Fibroblast of gingiva (primary cell): ENCODE measurements at regions not wholly inside any gene's neighbourhood (a gene's known extent, or its start where the extent isn't known, plus 50 kb on each side); places are given as distances from the start of the nearest gene placed in this dataset.

ENCODE experiments used
- DNase-seq: peaks from one replicate; pipeline ENCODE4 v3.0.0-alpha.2; 2011; ENCODE audit warnings: low read depth

DNA sequence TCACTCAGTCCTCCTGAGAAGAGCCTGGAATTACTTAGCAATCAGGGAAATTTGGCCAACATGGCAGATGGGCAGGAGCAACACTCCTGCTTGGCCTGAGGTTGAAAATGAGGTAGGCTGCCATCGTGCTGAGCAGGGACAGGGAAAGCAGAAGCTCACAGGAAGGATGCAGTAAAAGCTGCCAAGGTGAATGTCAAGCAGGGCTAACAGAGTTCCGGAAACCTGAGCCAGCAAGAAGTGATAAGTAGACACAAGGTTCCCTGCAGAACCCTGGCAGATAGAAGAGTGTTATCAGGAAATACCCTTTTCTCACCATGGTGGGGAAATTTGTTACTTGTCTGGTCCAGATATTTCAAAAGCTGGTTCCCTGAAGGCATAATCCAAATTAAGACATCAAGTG, 454.3 kb upstream of the MEX3C start:
- no peak for DNase-seq

DNA sequence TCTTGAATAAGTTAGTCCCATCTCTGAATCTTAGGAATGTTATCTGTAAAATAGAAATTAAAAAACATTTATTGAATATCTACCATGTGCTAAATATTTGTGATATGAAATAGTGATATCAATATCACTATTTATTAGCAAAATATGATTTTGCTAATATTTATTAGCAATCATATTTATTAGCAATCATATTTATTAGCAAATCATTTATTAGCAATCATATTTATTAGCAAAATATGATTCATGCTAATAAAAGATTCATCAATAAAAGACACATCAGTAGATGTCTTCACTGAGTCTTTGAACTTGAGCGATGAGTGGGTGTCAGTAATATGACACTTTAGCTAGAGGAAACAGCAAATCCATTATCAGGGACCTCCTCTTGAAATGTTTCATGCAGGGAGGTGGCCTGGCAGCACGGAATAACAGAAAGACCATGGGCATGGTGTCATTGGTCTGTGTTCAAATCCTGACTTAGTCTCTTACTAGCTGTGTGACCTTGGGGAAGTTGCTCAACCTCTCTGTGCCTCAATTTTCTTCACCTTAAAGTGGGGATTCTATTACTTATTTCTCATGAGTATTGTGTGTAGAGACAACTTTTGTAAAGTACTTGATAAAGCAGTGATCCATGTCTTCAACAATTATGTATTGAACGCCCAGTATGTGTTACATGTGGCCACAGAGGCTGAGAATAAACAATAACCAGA, 456.2 kb upstream of the MEX3C start:
- no peak for DNase-seq

DNA sequence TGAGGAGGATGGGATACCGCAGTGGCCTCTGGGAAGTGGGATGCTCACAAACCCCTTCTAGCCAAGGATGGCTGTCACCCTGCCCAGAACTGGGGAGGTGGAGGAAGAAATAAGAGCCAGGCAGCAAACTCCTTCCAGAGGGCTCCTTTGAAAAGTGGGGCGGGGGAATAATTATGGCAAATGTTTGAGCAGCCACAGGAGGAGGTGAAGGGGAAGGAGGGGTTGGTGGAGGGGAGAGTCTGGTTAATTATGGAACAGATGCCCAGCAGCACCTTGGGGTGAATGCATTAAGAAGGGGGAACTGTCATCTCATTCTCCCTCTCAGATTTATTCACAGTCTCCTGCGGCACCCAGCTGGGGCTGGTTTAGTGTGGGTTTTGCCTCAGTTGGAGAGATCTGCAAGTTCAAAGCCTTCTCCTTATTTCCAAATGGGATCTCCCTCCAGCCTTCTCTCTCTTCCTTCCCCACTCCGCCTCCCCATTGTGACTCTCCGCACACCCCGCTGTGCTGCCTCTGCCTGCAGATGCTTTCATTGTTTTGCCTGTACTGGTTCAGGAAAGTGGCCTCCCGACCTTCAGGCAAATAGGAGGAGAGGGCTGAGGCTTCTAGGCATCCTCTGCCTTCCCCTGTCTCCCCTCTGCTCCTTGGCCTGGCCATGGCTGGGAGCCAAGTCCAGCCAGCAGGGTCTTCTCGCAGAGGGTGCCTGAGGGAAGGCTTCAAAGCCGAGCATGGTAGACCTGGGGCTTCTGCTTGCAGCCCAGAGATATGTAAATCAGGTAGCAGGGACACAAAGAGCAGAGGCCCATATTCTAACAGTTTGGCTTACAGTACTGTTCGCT, 457.2 kb upstream of the MEX3C start:
- no peak for DNase-seq

DNA sequence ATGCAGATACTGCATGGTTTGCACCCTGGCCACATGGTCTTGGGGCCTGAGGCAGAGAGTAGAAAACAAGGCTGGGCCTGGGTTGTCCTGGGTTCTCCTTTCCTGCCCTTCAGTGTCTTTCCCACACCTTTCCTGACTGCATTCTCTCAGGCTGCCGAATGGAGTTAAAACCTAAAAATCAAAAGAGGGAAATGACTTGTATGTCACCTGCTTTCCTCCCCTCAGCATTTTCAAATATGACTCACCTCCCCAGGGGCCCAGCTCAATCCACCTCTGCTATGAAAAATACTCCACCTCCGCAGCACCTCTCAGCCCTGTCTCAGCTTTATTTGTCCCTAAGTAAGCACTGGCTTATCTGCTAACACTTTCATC, 457.8 kb upstream of the MEX3C start:
- no peak for DNase-seq

DNA sequence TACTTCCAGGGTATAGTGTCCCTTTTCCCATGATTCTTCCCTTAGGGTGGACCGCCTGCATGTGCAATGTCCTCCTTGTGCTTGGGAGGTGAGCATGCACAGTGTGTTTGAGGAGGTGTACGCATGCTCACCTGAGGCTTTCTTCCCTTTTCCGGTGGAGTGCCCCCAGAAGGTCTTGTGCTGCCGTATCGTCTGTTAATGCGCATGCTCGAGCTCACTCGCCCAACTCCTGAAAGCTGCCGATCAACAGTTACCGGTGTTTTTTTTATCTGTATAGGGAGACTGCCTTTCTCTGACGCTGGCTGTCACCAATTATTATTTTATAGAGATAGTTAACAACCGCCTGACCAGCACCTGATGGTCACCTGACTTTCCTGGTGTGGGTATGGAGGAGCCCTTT, 458.8 kb upstream of the MEX3C start:
- DNase-seq: no peak

DNA sequence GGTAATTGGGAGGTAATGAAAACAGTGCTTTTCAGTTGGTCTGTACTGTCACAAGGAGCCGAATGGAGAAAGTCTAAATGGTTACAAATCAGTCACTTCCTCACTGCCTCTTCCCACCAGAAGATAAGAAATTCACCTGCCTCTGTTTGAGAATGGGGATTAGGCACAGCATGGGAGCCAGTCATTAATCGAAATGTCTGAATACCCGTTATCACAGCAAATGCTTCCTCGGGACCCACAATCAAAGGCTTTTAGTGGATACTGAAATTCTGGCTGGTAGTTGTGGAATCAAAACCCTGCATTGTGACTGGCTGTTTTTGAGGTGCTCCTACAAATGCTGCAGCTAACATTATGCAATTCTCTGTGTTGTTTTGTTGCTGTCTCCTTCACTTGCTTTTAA, 461.0 kb upstream of the MEX3C start:
- DNase-seq: no peak

DNA sequence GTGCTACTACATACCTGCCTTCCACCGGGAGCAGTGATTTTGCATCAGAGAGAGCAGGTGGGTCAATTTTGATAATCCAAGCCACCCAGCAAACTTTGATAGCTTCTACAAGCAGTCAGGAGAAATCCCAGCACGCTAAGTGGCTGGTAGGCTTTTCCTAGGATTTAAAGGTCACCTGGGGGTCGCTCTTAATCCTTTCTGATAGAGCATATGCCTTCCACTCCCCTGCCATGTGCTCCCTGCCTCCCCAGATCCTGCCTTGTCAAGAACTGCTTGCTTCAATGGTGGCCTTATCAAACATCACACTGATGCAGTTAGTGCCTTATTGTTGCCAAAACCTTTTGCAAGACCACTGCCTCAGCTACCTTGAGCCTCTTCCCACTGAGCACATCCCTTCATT, 462.3 kb upstream of the MEX3C start:
- no peak for DNase-seq

DNA sequence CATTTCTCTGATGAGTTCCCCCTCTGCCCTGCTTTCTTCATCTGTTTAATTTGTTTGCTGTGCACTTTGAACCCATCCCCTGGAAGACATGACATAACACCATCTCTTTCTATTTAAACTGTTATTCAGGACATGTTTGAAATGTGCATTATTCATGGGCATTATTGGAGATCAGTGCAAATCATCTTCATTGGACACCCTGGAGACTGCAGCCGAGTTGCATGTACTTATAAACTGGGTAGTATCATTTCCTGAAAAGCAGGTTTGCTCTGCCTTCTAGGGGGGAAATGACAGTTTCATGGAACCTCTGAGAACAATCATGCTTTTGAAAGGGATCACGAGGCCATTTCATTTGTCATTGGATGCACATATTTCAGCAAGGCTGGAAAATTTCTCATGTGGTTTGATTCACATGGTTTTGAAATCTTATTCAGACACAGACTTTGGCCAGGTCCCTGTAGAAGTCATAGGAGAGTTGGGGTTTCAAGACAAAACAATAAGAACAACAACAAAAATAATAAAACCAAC, 462.8 kb upstream of the MEX3C start:
- no peak for DNase-seq

DNA sequence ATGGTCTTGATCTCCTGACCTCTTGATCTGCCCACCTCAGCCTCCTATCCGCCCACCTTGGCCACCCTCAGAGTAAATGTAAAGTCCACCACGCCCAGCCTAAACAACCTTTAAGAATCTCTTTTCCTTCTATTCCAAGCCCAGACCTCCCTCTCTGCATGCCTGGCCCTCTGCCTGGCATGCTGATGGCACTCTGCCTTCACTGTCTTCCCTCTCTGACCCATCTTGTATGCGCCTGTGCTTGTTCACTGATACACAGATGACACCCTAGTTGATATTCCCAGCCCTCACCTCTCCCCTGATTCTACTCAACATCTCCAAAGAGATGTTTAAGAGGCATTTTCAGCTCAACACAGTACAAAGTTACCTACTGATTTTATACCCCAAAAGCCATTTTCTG, 466.8 kb upstream of the MEX3C start:
- no peak for DNase-seq

DNA sequence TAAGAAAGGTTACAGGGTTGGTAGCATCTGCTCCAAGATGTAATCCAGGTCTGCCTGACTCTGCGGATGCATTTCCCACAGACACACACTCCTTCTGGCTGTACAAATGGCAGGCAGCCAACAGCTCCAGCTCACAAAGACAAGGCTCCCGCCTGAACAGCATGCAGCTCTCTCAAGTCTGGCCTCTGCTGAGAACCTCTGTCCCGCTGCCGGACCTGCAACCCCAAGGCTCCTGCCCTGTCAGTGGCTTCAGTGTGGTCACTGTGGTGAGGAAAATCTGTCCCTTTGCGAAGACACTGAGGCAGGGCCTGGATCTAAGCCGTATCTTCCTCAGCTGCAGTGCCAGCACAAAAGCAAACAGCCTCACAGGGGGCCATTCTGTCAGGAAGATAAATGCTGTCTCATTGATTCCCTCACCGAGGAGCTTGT, 469.3 kb upstream of the MEX3C start:
- no peak for DNase-seq

DNA sequence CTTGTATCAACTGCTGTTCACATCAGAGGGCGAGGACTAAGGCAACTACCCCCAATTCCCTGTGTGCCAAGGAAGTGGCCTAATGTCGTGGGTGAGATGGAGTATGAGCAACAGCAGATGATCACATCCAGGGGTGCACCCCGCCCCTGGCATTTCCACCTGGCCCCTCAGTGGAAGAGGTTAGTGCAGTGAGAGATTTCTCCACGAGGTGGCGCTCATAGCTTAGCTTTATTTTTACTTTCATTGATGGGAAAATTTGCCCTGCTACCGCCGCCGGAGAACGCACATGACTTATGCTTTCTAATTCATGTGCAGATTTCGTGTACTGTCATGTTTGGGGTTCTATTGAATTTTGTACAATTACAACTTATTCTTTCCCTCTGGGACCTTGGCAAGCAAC, 470.6 kb upstream of the MEX3C start:
- no peak for DNase-seq

DNA sequence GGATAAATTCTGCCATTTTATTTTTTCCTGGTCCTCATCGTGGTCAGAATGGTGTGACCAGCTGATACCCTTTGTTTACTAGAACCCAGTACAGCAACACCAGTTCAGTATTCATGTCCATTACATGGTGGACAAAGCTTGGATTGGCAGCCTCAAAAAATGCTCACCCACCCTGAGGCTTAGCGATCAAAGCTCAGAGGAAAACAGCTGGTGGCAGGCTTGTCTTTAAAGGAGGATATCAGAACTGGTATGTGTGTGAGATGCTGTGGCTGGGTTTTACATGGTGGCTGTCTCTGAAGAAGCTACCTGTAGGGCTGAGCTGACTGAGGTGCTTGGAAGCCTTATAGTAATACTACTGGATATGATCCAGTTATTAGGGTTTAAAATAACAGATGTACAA, 471.1 kb upstream of the MEX3C start:
- DNase-seq: no peak

DNA sequence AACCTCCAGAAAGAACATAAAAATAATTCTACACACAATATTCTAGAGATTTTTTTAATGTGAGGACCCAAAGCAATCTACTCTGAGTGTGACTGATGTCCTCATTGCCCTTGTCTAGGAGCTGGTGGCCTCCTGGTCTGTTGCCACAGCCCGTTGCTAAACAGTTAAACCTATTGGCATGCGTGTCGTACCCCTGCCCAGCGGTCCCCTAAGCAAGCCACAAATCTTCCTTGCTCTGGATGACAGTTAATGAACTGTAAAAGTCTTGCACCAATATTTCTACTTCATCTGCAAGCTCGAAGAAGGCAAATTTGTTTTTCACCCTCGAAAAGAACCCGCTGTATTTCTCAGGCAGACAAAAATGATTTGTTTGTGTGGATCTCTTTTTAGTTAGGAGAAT, 489.1 kb upstream of the MEX3C start:
- no peak for DNase-seq

DNA sequence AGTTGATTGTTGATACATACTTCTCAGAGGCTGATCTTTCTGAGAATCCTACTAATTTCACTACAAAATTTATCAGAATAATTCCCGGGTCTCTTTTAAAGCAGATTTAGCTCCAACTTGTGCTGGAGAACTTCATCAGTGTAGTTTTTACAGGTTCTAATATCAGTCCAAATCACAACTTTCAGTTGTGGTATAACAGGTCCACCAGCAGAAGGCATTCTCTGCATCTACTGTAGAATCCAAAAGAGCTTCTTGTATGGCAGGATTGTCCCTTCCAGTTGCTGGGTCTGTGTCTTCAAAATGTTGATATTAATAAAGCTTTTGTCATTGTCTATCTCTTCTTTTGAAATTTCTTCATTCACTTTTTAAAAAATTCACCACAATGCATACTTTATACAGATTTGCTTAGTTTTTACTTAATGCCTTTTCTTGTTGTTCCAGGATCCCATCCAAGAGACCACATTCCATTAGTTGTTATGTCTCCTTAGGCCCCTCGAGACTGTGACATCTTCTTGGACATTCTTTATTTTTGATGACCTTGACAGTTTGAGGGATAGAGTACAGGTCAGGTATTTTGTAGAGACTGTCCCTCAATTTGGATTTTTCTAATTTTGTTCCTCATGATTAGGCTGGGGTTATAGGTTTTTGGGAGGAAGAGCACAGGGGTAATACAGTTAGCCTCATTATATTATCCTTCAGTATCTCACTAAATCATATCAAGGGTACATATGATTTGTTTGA, 490.5 kb upstream of the MEX3C start:
- no peak for DNase-seq

DNA sequence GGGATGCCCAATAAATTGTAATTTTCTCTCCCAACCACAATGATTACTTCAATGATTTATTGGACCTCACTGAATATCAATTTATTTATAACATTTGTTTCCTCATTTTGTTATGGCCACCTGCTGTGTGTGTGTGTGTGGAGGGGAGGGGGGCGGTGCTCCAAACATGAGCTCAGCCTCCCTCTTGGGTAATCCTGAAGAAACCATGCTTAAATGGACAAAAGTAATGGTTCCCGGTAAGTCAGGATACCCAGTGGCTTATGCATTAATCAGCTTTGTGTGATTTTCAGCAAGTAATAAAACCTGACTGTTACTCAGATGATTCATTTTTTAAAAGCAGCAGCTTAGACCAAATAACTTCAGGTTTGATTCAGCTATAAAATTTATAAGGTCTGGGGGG, 495.1 kb upstream of the MEX3C start:
- DNase-seq: no peak

DNA sequence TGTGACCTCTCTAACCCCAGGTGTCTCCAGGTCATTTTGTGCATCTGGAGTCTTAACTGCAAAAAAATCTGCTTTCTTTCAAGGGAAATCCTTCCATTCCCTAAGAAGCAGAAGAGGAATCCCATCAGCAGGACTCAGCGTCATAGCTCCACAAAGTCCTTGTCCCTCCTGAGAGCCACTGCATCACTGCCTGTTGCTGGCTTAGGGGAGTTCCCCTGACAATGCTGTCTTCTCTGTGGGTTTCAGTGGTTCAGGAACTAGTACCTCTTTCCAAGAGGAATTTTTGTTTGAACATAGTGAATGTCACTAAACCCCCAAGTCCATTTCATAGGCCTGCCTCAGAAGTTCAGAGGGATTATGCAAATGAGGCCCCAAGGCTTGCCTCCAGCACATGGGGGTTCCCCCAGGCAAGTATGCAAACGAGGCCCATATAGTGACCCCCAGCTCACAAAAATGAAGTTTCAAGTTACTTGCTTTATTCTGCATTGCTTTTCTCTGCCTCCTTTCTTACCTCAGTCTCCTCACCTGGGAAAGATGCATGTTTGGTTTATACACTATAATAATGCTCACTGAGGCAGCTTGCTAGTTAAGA, 513.9 kb upstream of the MEX3C start:
- DNase-seq: no peak

DNA sequence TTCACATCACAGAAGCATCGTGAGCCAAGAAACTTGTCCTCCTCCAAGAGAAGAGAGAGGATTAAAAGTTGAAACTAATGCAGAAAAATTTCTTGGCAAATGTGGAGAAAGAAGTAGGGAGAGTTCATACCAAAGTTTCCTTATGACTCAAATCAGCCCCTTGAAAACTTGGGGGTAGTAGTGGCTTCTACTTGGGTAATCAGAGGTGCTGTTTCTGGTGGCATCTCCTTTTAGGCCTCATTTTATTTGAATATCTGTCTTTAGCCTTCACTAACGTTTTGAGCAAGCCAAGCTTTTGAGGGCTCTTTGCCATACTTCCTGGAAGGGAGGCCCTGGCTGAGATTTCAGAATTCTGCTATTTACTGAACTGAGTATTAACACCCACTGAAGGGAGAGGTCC, 515.3 kb upstream of the MEX3C start:
- DNase-seq: no peak

DNA sequence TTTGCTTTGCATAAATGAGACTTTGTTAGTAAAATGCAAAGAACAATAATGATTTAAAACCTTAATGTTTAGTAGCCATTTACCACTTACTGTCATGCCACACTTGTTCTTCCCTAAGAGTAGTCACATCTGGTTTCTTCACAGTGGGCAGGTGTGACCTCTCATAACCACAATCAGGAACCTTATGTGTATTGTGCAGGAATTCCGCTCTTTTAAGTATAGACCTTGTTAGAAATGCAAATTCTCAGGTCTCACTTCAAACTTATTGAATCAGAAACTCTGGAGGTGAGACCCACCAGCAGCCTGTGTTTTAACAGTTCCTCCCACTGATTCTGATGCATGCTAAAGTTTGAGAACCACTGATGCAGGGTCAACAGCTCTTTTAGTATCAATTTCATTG, 518.8 kb upstream of the MEX3C start:
- DNase-seq: no peak

DNA sequence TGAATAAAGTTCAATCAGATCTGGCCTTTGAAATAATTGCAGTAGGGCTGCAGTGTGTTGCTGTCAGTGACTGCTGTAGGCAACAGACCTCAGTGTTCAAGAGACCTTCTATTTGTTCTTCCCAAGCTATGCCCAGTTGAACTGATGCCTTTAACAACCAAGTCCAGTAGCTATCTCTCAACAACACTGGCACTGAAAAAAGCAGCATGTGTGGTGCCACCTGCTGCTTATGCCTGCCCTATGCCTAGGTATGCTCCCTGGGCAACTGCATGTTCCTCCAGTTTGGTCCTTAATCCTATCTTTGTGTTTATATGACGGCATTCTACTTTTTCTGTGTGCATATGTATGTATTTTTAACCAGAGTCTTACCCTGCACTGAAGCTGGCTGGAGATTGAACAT, 523.9 kb upstream of the MEX3C start:
- no peak for DNase-seq

DNA sequence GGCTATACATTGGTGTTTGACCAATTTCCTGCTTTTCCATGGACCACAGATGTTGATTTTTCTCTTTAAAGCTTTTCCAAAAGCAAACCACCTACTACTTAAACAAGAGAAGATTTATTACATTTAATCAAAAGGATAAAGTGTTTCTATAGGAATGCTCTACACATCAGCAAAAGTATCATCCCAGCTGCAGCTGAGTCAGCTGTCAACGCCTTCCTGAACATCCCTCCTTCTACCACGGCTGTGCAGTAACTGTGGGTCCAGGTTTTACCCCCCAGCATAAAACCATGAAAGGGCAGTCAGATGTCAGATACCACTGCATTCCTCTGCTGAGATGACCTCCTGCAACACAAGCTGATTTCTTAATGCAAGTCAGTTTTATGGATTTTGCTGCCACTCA, 524.5 kb upstream of the MEX3C start:
- DNase-seq: no peak

DNA sequence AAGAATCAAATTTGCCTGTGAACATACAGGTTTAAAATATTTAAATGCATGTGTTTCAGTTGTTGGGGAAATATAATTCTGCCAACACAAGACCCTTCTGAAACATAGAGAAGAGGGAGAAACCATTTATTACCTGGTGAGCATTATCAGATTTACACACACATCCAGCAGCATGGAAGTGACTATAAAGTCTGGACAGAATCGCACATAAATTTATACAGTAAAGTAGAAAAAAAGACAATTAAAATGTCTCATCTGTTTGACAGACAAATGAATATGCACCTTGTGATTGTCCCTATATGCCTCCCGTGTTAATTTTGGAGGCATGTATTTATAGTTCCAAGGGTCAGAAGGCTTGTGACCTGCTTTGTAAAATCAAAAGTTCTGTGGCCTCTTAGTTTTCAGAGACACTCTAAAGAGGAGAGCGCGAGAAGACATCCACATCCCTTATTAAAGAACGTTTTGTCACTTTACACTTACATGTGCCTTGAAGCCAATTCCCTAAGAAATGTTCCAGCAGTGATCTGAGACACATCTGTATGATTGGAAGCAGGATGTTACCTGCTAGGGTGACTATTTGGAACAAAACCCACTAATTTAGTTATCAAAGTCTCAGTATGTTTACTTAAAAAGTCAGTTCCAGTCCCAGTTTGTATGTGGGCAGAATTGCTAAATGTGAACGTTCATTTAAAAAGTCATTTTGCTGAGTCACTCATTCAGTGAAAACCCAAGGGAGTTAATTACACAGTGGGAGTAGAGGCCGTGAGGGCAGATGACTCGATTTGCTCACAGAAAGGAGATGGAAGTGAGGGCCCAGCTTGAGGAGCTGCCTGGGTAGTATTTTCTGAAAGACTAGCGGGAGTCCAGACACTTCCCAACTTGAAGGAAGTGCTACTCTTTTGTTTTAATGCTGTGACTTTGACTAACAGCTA, 527.6 kb upstream of the MEX3C start:
- no peak for DNase-seq
